Breast epithelium (tissue), 4 donors: ENCODE measurements at regions not wholly inside any gene's neighbourhood (a gene's known extent, or its start where the extent isn't known, plus 50 kb on each side); places are given as distances from the start of the nearest gene placed in this dataset.

Experiments
- DNase-seq, 2 donors: peaks; one replicate each; pipeline ENCODE4 v3.0.0-alpha.2; 2019; ENCODE audit warnings: low spot score in 2 of 2
- H3K27ac ChIP-seq, 2 donors: fragments of 200-600 bp; sonication (generic) in 1 of 2; one replicate each; pipeline ENCODE4 v1.5.1; 2016 to 2019; ENCODE audit warnings: mild to moderate bottlenecking in 1 of 2
- H3K27me3 ChIP-seq, 2 donors: fragments of 200-600 bp; sonication (generic) in 1 of 2; one replicate each; pipeline versions ENCODE4 v1.5.1 to v1.6.0; 2017 to 2019; ENCODE audit warnings: control low read depth in 1 of 2, mild to moderate bottlenecking in 1 of 2
- H3K36me3 ChIP-seq: fragments of 200-600 bp; one replicate; pipeline ENCODE4 v1.5.1; 2019
- H3K4me1 ChIP-seq, 2 donors: fragments of 200-600 bp; sonication (generic); one replicate each; pipeline ENCODE4 v1.5.1; 2016 to 2019; ENCODE audit warnings: control low read depth in 1 of 2
- H3K4me3 ChIP-seq, 3 donors: fragments of 200-600 bp; sonication (generic); 1 replicate in 2 of 3; 2 replicates in 1 of 3; pipeline ENCODE4 v1.5.1; 2016 to 2019; ENCODE audit warnings: mild to moderate bottlenecking in 3 of 3, moderate library complexity in 2 of 3
- H3K9me3 ChIP-seq, 2 donors: fragments of 200-600 bp; sonication (generic) in 1 of 2; one replicate each; pipeline ENCODE4 v1.5.1; 2016 to 2019; ENCODE audit warnings: control low read depth in 1 of 2
- POLR2A ChIP-seq: fragments of 450-650 bp; IDR thresholded peaks from one replicate; pipeline ENCODE4 v1.6.1; 2016; ENCODE audit warnings: antibody characterized with exemption, mild to moderate bottlenecking, moderate library complexity
- POLR2AphosphoS5 ChIP-seq, 3 donors: sonication (generic); formaldehyde crosslinking; IDR thresholded peaks; one replicate each; pipeline ENCODE4 v1.6.1; 2017; ENCODE audit warnings: antibody characterized with exemption in 3 of 3
- intact Hi-C: fragments of 100-400 bp; cut with DNase I; formaldehyde crosslinking; loops from one replicate; pipeline ENCODE4 v1.15.1; 2023; ENCODE audit warnings: low total_unique reads
- TF ChIP-seq, protein P1 (sequence below), 3 donors: fragments of 450-650 bp; IDR thresholded peaks; one replicate each; pipeline ENCODE4 v1.5.1; 2016 to 2017; ENCODE audit warnings: antibody characterized with exemption in 3 of 3, mild to moderate bottlenecking in 3 of 3, moderate library complexity in 3 of 3

DNA sequence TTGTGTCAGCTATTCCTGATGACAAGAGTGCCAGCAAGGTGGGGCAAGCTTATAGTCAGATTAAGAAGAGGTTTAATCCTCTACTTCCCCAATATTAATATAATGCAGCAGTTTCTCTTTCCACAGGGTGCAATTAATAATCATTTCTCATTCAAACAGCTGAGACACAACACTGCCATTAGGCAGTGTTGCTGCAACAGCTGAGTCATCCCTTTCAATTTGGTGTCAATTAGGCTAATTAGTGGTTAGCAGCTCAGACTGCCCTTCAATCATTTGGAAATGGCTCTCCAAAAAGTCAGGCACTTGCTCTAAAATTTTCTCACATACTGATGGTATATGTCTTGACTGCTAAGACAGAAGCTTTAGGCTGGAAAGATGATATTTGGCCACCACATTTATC, 265.7 kb upstream of the FAM241A start:
- H3K27me3 ChIP-seq: peaks cover 0 to 6% of the 10 kb centered on the region in 2 donors
- no peaks in the 10 kb centered on the region for H3K9me3 ChIP-seq
- H3K36me3 ChIP-seq: no peaks in the 10 kb centered on the region
- DNase-seq: no peak
- no peak overlapping the region for H3K27ac ChIP-seq
- intact Hi-C loops: no loop called here
- no peaks in the 10 kb centered on the region for H3K4me1 ChIP-seq
- H3K4me3 ChIP-seq: no peak overlapping the region
- TF ChIP-seq, protein P1, sequence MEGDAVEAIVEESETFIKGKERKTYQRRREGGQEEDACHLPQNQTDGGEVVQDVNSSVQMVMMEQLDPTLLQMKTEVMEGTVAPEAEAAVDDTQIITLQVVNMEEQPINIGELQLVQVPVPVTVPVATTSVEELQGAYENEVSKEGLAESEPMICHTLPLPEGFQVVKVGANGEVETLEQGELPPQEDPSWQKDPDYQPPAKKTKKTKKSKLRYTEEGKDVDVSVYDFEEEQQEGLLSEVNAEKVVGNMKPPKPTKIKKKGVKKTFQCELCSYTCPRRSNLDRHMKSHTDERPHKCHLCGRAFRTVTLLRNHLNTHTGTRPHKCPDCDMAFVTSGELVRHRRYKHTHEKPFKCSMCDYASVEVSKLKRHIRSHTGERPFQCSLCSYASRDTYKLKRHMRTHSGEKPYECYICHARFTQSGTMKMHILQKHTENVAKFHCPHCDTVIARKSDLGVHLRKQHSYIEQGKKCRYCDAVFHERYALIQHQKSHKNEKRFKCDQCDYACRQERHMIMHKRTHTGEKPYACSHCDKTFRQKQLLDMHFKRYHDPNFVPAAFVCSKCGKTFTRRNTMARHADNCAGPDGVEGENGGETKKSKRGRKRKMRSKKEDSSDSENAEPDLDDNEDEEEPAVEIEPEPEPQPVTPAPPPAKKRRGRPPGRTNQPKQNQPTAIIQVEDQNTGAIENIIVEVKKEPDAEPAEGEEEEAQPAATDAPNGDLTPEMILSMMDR (IDR thresholded peaks at IDR 0.05): no peak
- TF ChIP-seq POLR2AphosphoS5 (IDR thresholded peaks at IDR 0.05) (no peak), POLR2A (no peak)

DNA sequence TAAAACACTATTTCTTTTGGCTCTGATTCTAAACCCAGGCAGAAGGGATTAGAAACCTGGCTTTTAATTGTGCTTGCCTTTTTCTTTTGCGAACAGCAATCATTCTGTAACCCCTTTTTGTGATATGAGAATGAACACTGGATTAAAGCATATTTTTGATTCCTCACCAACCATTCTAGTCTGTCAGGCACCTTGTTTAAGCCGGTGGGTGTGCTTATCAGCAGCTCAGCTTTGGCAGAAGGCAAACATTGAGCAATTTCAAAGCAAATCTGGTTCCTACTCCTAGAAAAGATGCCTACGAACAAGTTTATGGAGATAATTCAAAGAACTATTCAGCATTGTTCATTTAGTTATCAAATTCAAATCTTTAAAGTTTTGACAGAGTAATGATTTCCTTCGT, 265.1 kb upstream of the FAM241A start:
- Histone ChIP-seq H3K4me3 (no peak overlapping the region), H3K9me3 (no peaks in the 10 kb centered on the region), H3K27ac (no peak overlapping the region), H3K36me3 (no peaks in the 10 kb centered on the region), H3K4me1 (no peaks in the 10 kb centered on the region), H3K27me3 (peaks cover 0 to 6% of the 10 kb centered on the region in 2 donors)
- TF ChIP-seq POLR2AphosphoS5 (IDR thresholded peaks at IDR 0.05) (no peak), POLR2A (no peak)
- TF ChIP-seq, protein P1 (IDR thresholded peaks at IDR 0.05): no peak
- no peak for DNase-seq
- intact Hi-C loops: no loop called here

DNA sequence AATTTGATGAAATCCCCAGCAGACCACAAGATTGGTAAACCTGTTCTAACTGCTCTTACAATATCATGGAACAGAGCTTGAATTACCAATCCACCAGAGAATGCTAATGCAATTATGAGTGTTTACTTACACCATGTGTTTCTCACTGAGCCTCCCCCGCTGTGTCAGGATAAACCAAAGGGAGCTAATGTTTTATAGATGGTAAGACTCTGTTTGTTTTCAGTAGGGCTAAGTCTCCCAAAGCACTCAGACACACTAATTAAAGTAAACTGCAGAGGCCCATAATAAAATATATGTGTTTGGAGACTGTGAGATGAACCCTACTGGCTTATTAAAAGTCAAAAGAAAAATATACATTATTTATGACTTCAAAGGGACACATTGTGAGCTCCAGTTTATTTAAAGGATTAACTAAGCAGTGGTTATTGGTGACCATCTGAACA, 261.7 kb upstream of the FAM241A start:
- no peak for DNase-seq
- Histone ChIP-seq H3K9me3 (no peaks in the 10 kb centered on the region), H3K4me3 (no peak overlapping the region), H3K4me1 (no peaks in the 10 kb centered on the region), H3K27me3 (peaks cover 0 to 6% of the 10 kb centered on the region in 2 donors), H3K36me3 (no peaks in the 10 kb centered on the region), H3K27ac (no peak overlapping the region)
- TF ChIP-seq, protein P1 (IDR thresholded peaks at IDR 0.05): no peak
- TF ChIP-seq POLR2AphosphoS5 (IDR thresholded peaks at IDR 0.05) (no peak), POLR2A (no peak)
- intact Hi-C loops: no loop called here

DNA sequence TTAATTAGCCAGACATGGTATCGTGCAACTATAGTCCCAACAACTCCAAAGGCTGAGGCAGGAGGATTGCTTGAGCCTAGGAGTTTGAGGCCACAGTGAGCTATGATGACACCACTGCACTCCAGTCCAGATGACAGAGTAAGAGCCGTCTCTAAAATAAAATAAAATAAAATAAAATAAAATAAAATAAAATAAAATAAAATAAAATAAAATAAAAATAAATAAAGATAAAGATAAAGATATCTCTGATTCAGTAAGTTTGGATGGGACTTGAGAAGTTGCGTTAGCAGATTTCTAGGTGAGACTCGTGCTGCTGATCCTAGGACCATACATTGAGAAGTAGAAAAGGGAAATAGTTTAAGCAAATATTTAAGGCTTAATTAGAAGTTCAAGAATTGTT, 254.8 kb upstream of the FAM241A start:
- Histone ChIP-seq H3K27me3 (no peaks in the 10 kb centered on the region), H3K4me1 (no peaks in the 10 kb centered on the region), H3K27ac (no peak overlapping the region), H3K9me3 (no peaks in the 10 kb centered on the region), H3K36me3 (no peaks in the 10 kb centered on the region), H3K4me3 (no peak overlapping the region)
- TF ChIP-seq, protein P1 (IDR thresholded peaks at IDR 0.05): no peak
- TF ChIP-seq POLR2AphosphoS5 (IDR thresholded peaks at IDR 0.05) (no peak), POLR2A (no peak)
- DNase-seq: no peak
- intact Hi-C loops: no loop called here

DNA sequence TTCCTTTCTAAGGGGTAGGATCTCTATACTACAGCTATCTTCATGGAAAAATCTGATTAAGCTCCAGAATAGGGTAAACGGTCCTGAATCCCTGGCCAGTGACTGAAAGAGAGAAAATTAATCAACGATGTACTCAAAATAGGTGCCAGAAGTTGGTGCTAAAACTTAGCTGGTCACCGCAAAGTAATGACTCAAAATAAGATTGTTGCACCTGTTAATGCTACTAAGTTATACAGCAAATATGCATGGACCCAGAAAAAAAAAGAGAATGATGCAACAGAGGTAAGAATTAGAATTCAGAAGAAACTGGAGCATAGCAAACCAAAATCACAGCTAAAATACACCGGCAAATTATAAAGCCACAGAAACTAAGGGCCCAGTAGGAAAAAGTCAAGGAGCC, 239.7 kb upstream of the FAM241A start:
- Histone ChIP-seq H3K4me3 (no peak overlapping the region), H3K27ac (no peak overlapping the region)
- intact Hi-C loops: no loop called here

More for the DNA sequence above, 239.7 kb upstream of the FAM241A start:
- no peaks in the 10 kb centered on the region for H3K36me3 ChIP-seq
- no peak for TF ChIP-seq POLR2AphosphoS5 (IDR thresholded peaks at IDR 0.05)
- TF ChIP-seq, protein P1 (IDR thresholded peaks at IDR 0.05): no peak
- H3K4me1 ChIP-seq: no peaks in the 10 kb centered on the region
- DNase-seq: no peak
- no peaks in the 10 kb centered on the region for H3K9me3 ChIP-seq
- no peaks in the 10 kb centered on the region for H3K27me3 ChIP-seq
